Caco-2 (cell line): ENCODE measurements at regions not wholly inside any gene's neighbourhood (a gene's known extent, or its start where the extent isn't known, plus 50 kb on each side); places are given as distances from the start of the nearest gene placed in this dataset.
A peak's percentile ranks its signal among the peaks of the same experiment; 100 is the strongest.

Source experiments
- BruUV-seq: library from RNA; stranded (reverse); fragments of 400-500 nt; replicated peaks from 2 replicates; lab custom pipeline; 2021; lab: Mats Ljungman, UMichigan
- CTCF ChIA-PET: fragments of 300-600 bp; sonication (Branson Sonifier 250); formaldehyde crosslinking; loops from one replicate; lab custom pipeline; 2022; ENCODE audit warnings: antibody characterized with exemption; lab: Charles Lee
- POLR2A ChIA-PET: fragments of 300-600 bp; sonication (Branson Sonifier 250); formaldehyde crosslinking; loops from one replicate; lab custom pipeline; 2022; ENCODE audit warnings: antibody characterized with exemption; lab: Charles Lee
- DNase-seq, 2 experiments: peaks; one replicate each; pipeline versions ENCODE4 v3.0.0 to v3.0.0-alpha.2; 2020 to 2022
- H3K27me3 ChIP-seq: replicated peaks from 2 replicates; pipeline ENCODE4 v1.6.0; 2011; ENCODE audit warnings: low read length; ENCODE audit not compliant: control insufficient read depth, insufficient read depth
- H3K36me3 ChIP-seq: 2 replicates; pipeline ENCODE4 v1.5.1; 2011; ENCODE audit warnings: low read length; ENCODE audit not compliant: control insufficient read depth, insufficient read depth
- H3K4me1 ChIP-seq: fragments of 250-450 bp; sonication (Bioruptor Pico); 2 replicates; pipeline ENCODE4 v1.5.1; 2020; ENCODE audit warnings: mild to moderate bottlenecking
- H3K4me3 ChIP-seq: 2 replicates; pipeline ENCODE4 v1.5.1; 2011; ENCODE audit warnings: low read depth, mild to moderate bottlenecking, control low read depth, low read length
- H3K9me3 ChIP-seq: fragments of 250-450 bp; sonication (Bioruptor Pico); 2 replicates; pipeline ENCODE4 v1.5.1; 2020; ENCODE audit warnings: mild to moderate bottlenecking, moderate library complexity
- H3K27ac Mint-ChIP-seq: one replicate; pipeline ENCODE4 v1.8.0; 2022; ENCODE audit warnings: mixed read lengths; ENCODE audit not compliant: unreplicated experiment
- H3K27me3 Mint-ChIP-seq: one replicate; pipeline ENCODE4 v1.8.0; 2022; ENCODE audit warnings: mixed read lengths; ENCODE audit not compliant: insufficient read depth, unreplicated experiment
- H3K36me3 Mint-ChIP-seq: one replicate; pipeline ENCODE4 v1.8.0; 2022; ENCODE audit warnings: mild to moderate bottlenecking, mixed read lengths; ENCODE audit not compliant: insufficient read depth, unreplicated experiment
- H3K4me1 Mint-ChIP-seq: one replicate; pipeline ENCODE4 v1.8.0; 2022; ENCODE audit warnings: low read depth, mixed read lengths; ENCODE audit not compliant: unreplicated experiment
- H3K4me3 Mint-ChIP-seq: one replicate; pipeline ENCODE4 v1.8.0; 2022; ENCODE audit warnings: mild to moderate bottlenecking, moderate library complexity, mixed read lengths; ENCODE audit not compliant: unreplicated experiment
- H3K9me3 Mint-ChIP-seq: one replicate; pipeline ENCODE4 v1.8.0; 2022; ENCODE audit warnings: mixed read lengths; ENCODE audit not compliant: unreplicated experiment
- CTCF ChIP-seq, 2 experiments: fragments of 200-600 bp in 1 of 2; IDR thresholded peaks; 1 replicate in 1 of 2; 2 replicates in 1 of 2; pipeline versions ENCODE4 v1.5.1 to v1.8.0; 2011 to 2022; ENCODE audit warnings: antibody characterized with exemption in 1 of 2, control low read depth in 1 of 2, inconsistent platforms in 1 of 2, low read depth in 1 of 2, low read length in 1 of 2, mild to moderate bottlenecking in 1 of 2, moderate library complexity in 1 of 2; ENCODE audit not compliant: insufficient read depth in 1 of 2, severe bottlenecking in 1 of 2, unreplicated experiment in 1 of 2
- intact Hi-C: fragments of 100-400 bp; cut with micrococcal nuclease; formaldehyde crosslinking; loops from one replicate; pipeline ENCODE4 v1.10.0; 2022; ENCODE audit not compliant: unreplicated experiment

- no peak for TF ChIP-seq CTCF (IDR thresholded peaks at IDR 0.05; ENCODE audit: insufficient read depth in 1 of 2, low read depth in 1 of 2, low read length in 1 of 2, severe bottlenecking in 1 of 2, unreplicated experiment in 1 of 2)
- Mint-ChIP-seq H3K36me3 (no peaks in the 10 kb centered on the region), H3K9me3 (no peaks in the 10 kb centered on the region), H3K27me3 (no peaks in the 10 kb centered on the region), H3K27ac (no peak overlapping the region), H3K4me1 (no peaks in the 10 kb centered on the region), H3K4me3 (no peak overlapping the region)
- CTCF ChIA-PET = no interaction called here
- H3K4me1 ChIP-seq = peaks cover 6% of the 10 kb centered on the region; the same call in 1 of the 2 replicates
- intact Hi-C loops = no loop called here
- no TSS peak for BruUV-seq
- no peaks in the 10 kb centered on the region for H3K9me3 ChIP-seq
- POLR2A ChIA-PET = no interaction called here
- no peak for DNase-seq
- H3K4me3 ChIP-seq = no peak overlapping the region
- no peaks in the 10 kb centered on the region for H3K27me3 ChIP-seq
- no peaks in the 10 kb centered on the region for H3K36me3 ChIP-seq
Observed at GRCh38 chr13:54390841-54391240, 1362.2 kb downstream of the OLFM4 start.

GRCh38 chr13:54394085-54394700 lies 1365.6 kb downstream of the OLFM4 start:
- CTCF ChIA-PET = no interaction called here
- intact Hi-C loops = no loop called here
- no peaks in the 10 kb centered on the region for H3K9me3 ChIP-seq
- H3K27ac Mint-ChIP-seq = no peak overlapping the region
- no peak for TF ChIP-seq CTCF (IDR thresholded peaks at IDR 0.05; ENCODE audit: insufficient read depth in 1 of 2, low read depth in 1 of 2, low read length in 1 of 2, severe bottlenecking in 1 of 2, unreplicated experiment in 1 of 2)
- H3K4me3 Mint-ChIP-seq = no peak overlapping the region
- H3K36me3 ChIP-seq = no peaks in the 10 kb centered on the region
- no peaks in the 10 kb centered on the region for H3K4me1 Mint-ChIP-seq
- H3K4me1 ChIP-seq = peaks cover 6% of the 10 kb centered on the region; the same call in 1 of the 2 replicates
- no TSS peak for BruUV-seq
- H3K27me3 Mint-ChIP-seq = no peaks in the 10 kb centered on the region
- no peaks in the 10 kb centered on the region for H3K36me3 Mint-ChIP-seq
- no peaks in the 10 kb centered on the region for H3K27me3 ChIP-seq
- POLR2A ChIA-PET = no interaction called here
- no peak overlapping the region for H3K4me3 ChIP-seq
- no peaks in the 10 kb centered on the region for H3K9me3 Mint-ChIP-seq
- peak in 1 of 2 experiments; percentile 27 for DNase-seq

GRCh38 chr13:54394908-54395307 lies 1366.3 kb downstream of the OLFM4 start:
- H3K27ac Mint-ChIP-seq = no peak overlapping the region
- intact Hi-C loops = no loop called here
- Histone ChIP-seq H3K9me3 (no peaks in the 10 kb centered on the region), H3K27me3 (no peaks in the 10 kb centered on the region), H3K4me3 (no peak overlapping the region), H3K36me3 (no peaks in the 10 kb centered on the region), H3K4me1 (peaks cover 6% of the 10 kb centered on the region; the same call in 1 of the 2 replicates)
- no peak for DNase-seq
- no peak for TF ChIP-seq CTCF (IDR thresholded peaks at IDR 0.05; ENCODE audit: insufficient read depth in 1 of 2, low read depth in 1 of 2, low read length in 1 of 2, severe bottlenecking in 1 of 2, unreplicated experiment in 1 of 2)
- no peak overlapping the region for H3K4me3 Mint-ChIP-seq
- POLR2A ChIA-PET = no interaction called here
- no peaks in the 10 kb centered on the region for H3K9me3 Mint-ChIP-seq
- CTCF ChIA-PET = no interaction called here
- no TSS peak for BruUV-seq
- no peaks in the 10 kb centered on the region for H3K27me3 Mint-ChIP-seq
- H3K4me1 Mint-ChIP-seq = no peaks in the 10 kb centered on the region
- no peaks in the 10 kb centered on the region for H3K36me3 Mint-ChIP-seq
